ENCODE measurements at regions not wholly inside any gene's neighbourhood (a gene's known extent, or its start where the extent isn't known, plus 50 kb on each side); places are given as distances from the start of the nearest gene placed in this dataset.
"Not testable (repeated sequence)": the region's sequence is repeated elsewhere in the genome, so short reads cannot be mapped to it uniquely, and the experiment has no call there.

DNA sequence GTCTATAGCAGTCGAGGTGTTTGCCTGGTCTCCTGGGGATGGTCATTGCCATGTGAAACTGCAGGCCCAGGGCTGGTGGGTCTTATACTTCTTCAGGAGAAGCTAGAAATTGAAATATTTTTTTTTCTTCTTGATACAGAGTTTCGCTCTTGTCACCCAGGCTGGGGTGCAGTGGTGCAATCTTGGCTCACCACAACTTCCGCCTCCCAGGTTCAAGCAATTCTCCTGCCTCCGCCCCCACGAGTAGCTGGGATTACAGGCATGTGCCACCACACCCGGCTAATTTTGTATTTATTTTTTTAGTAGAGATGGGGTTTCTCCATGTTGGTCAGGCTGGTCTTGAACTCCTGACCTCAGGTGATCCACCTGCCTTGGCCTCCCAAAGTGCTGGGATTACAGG lies 75.6 kb upstream of the MTHFD1L start:
- TF ChIP-seq SPI1, TAF1, POLR2A, POLR2AphosphoS5 (IDR thresholded peaks at IDR 0.05; ENCODE audit: low read depth, low read length): not testable (repeated sequence)

Data from GM12891 (cell line).